ENCODE measurements at regions not wholly inside any gene's neighbourhood (a gene's known extent, or its start where the extent isn't known, plus 50 kb on each side); places are given as distances from the start of the nearest gene placed in this dataset.

DNA sequence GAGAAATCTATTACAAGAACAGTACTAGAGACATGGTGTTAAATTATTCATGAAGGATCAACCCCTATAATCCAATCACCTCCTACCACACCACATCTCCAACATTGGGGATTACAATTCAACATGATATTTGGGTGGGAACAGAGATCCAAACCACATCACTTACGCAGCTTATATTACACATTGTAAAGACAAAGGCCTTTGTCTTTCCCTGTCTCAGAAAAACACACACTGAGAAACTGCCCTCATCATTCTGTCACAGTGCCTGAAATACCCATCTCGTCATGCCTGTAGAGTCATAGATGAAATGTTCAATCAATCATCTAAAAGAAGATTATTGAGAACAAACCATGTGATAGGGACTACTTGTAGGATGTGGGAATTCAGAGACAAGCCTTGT, 558.8 kb upstream of the GRIA3 start (continued):
- TF ChIP-seq, protein P1, sequence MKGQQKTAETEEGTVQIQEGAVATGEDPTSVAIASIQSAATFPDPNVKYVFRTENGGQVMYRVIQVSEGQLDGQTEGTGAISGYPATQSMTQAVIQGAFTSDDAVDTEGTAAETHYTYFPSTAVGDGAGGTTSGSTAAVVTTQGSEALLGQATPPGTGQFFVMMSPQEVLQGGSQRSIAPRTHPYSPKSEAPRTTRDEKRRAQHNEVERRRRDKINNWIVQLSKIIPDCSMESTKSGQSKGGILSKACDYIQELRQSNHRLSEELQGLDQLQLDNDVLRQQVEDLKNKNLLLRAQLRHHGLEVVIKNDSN (IDR thresholded peaks at IDR 0.05; ENCODE audit: borderline replicate concordance, extremely low read length, insufficient read depth, low read depth, low read length), result no peak
- TF ChIP-seq, protein P2, sequence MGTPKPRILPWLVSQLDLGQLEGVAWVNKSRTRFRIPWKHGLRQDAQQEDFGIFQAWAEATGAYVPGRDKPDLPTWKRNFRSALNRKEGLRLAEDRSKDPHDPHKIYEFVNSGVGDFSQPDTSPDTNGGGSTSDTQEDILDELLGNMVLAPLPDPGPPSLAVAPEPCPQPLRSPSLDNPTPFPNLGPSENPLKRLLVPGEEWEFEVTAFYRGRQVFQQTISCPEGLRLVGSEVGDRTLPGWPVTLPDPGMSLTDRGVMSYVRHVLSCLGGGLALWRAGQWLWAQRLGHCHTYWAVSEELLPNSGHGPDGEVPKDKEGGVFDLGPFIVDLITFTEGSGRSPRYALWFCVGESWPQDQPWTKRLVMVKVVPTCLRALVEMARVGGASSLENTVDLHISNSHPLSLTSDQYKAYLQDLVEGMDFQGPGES (IDR thresholded peaks at IDR 0.05), result no peak
- TF ChIP-seq RELA (IDR thresholded peaks at IDR 0.05; ENCODE audit: borderline replicate concordance, partially characterized antibody) (no peak), MEF2B (IDR thresholded peaks at IDR 0.05; ENCODE audit: partially characterized antibody, poor library complexity, severe bottlenecking) (no peak)
- TF ChIP-seq, protein P3, sequence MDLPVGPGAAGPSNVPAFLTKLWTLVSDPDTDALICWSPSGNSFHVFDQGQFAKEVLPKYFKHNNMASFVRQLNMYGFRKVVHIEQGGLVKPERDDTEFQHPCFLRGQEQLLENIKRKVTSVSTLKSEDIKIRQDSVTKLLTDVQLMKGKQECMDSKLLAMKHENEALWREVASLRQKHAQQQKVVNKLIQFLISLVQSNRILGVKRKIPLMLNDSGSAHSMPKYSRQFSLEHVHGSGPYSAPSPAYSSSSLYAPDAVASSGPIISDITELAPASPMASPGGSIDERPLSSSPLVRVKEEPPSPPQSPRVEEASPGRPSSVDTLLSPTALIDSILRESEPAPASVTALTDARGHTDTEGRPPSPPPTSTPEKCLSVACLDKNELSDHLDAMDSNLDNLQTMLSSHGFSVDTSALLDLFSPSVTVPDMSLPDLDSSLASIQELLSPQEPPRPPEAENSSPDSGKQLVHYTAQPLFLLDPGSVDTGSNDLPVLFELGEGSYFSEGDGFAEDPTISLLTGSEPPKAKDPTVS (IDR thresholded peaks at IDR 0.05; ENCODE audit: low read depth, low read length), result no peak

DNA sequence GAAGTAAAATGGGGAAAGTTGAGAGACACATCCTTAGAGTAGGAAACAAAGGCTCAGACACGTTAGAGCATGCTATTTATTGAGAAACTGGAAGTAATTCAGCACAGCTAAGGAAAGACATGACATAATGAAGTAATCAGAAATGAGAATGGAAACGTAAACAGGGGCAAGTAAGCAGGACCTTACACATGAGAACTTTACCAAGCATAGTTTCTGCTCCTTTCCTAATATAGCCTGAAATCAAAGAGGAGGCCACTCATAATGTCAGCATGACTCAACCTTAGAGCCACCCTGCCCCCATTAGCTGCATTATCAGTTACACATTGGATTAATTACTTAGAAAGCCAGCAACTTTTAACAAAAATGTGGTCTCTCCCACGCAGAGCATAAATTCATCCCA, 558.3 kb upstream of the GRIA3 start:
- no peaks in the 10 kb centered on the region for H3K27me3 ChIP-seq (replicated peaks in 1 of 2; ENCODE audit: control insufficient read depth in 2 of 2, insufficient read depth in 2 of 2, low read length in 1 of 2)
- DNase-seq (ENCODE audit: low read depth, low spot score) (no peak), FAIRE-seq (no peak), ATAC-seq (peak; percentile 92)
- no peaks in the 10 kb centered on the region for H3K36me3 ChIP-seq (ENCODE audit: control insufficient read depth in 2 of 2, insufficient read depth in 2 of 2, low read length in 1 of 2)
- no peaks in the 10 kb centered on the region for H4K20me1 ChIP-seq (ENCODE audit: control insufficient read depth, insufficient read depth)
- intact Hi-C loops (cut with micrococcal nuclease; ENCODE audit: unreplicated experiment) (no loop called here), in situ Hi-C loops (cut with MboI) (no loop called here)
- BruUV-seq (replicated peaks), result no TSS peak
- ChIA-PET CTCF (interaction anchor here (1.1 to 1.6 kb wide), 2 partner anchors 10 to 12 kb away, joined by 3 to 6 read pairs; no protein-coding TSS in a partner anchor), POLR2A (interaction anchor here (1.7 kb wide), 1 partner anchor 12 kb away, joined by 4 read pairs; no protein-coding TSS in a partner anchor), RAD21 (ENCODE audit: unreplicated experiment) (no interaction called here), SMC1A (ENCODE audit: uncharacterized antibody, unreplicated experiment) (interaction anchor here (1.7 kb wide), 1 partner anchor 11 kb away, joined by 5 read pairs; no protein-coding TSS in a partner anchor)
- 3% methylated on average over 3 of the region's 3 CpGs for WGBS (ENCODE audit: insufficient coverage, insufficient replicate concordance, low lambda C conversion rate, missing lambda C conversion rate)
- no peak overlapping the region for H3K4me3 ChIP-seq
- H3K79me2 ChIP-seq (ENCODE audit: control insufficient read depth, insufficient read depth, low read length), result no peaks in the 10 kb centered on the region
- no peaks in the 10 kb centered on the region for H3K9me3 ChIP-seq (replicated peaks; ENCODE audit: control insufficient read depth, insufficient read depth, low read length)
- H3K4me1 ChIP-seq (ENCODE audit: control insufficient read depth, insufficient read depth, low read length), result no peaks in the 10 kb centered on the region
- no peak overlapping the region for H3K4me2 ChIP-seq (ENCODE audit: control insufficient read depth, insufficient read depth)
- H2AFZ ChIP-seq (ENCODE audit: control insufficient read depth, low read depth, low read length), result no peak overlapping the region
- H3K9ac ChIP-seq (ENCODE audit: control insufficient read depth, insufficient read depth, low read length), result no peak overlapping the region
- H3K27ac ChIP-seq (ENCODE audit: control insufficient read depth, insufficient read depth), result no peak overlapping the region
- TF ChIP-seq ETV6 (conservative IDR thresholded peaks at IDR 0.05 in 1 of 2, IDR thresholded peaks at IDR 0.05 in 1 of 2; ENCODE audit: borderline replicate concordance in 1 of 2, low read depth in 1 of 2), result peak in 1 of 2 experiments; percentile 60; a peak in 1 of 4 replicates
- TF ChIP-seq IKZF2 (IDR thresholded peaks at IDR 0.05), result 0 out of 4 replicates have a peak, but pooled peaks of 1 of the 2 experiments have one; percentile 25
- TF ChIP-seq CHD2 (IDR thresholded peaks at IDR 0.05; ENCODE audit: borderline replicate concordance, low read depth, low read length), result no peak
- TF ChIP-seq ZNF24 (IDR thresholded peaks at IDR 0.05), result peak; percentile 26; the same call in 1 of the 2 replicates
- peak; percentile 30 for TF ChIP-seq IKZF1 (conservative IDR thresholded peaks at IDR 0.05)
- TF ChIP-seq, protein P4, sequence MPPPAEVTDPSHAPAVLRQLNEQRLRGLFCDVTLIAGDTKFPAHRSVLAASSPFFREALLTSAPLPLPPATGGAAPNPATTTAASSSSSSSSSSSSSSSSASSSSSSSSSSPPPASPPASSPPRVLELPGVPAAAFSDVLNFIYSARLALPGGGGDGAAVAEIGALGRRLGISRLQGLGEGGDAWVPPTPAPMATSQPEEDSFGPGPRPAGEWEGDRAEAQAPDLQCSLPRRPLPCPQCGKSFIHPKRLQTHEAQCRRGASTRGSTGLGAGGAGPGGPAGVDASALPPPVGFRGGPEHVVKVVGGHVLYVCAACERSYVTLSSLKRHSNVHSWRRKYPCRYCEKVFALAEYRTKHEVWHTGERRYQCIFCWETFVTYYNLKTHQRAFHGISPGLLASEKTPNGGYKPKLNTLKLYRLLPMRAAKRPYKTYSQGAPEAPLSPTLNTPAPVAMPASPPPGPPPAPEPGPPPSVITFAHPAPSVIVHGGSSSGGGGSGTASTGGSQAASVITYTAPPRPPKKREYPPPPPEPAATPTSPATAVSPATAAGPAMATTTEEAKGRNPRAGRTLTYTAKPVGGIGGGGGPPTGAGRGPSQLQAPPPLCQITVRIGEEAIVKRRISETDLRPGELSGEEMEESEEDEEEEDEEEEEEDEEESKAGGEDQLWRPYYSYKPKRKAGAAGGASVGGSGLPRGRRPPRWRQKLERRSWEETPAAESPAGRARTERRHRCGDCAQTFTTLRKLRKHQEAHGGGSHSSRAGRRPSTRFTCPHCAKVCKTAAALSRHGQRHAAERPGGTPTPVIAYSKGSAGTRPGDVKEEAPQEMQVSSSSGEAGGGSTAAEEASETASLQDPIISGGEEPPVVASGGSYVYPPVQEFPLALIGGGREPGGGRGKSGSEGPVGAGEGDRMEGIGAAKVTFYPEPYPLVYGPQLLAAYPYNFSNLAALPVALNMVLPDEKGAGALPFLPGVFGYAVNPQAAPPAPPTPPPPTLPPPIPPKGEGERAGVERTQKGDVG (CRISPR knock-in tag; IDR thresholded peaks at IDR 0.05), result no peak
- TF ChIP-seq ZZZ3 (IDR thresholded peaks at IDR 0.05; ENCODE audit: control insufficient read depth, insufficient read length, low read depth), result no peak
- TF ChIP-seq, protein P5, sequence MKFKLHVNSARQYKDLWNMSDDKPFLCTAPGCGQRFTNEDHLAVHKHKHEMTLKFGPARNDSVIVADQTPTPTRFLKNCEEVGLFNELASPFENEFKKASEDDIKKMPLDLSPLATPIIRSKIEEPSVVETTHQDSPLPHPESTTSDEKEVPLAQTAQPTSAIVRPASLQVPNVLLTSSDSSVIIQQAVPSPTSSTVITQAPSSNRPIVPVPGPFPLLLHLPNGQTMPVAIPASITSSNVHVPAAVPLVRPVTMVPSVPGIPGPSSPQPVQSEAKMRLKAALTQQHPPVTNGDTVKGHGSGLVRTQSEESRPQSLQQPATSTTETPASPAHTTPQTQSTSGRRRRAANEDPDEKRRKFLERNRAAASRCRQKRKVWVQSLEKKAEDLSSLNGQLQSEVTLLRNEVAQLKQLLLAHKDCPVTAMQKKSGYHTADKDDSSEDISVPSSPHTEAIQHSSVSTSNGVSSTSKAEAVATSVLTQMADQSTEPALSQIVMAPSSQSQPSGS (IDR thresholded peaks at IDR 0.05; ENCODE audit: low read length), result peak; percentile 39; the same call in 1 of the 2 replicates
- TF ChIP-seq CREM (IDR thresholded peaks at IDR 0.05; ENCODE audit: low read depth), result peak; percentile 49; the same call in 1 of the 2 replicates

Data from GM12878 (cell line).